HepG2 (cell line): ENCODE measurements at regions not wholly inside any gene's neighbourhood (a gene's known extent, or its start where the extent isn't known, plus 50 kb on each side); places are given as distances from the start of the nearest gene placed in this dataset.

Experiments used
- ETV5 ChIP-seq: IDR thresholded peaks from 2 replicates; pipeline ENCODE4 v1.6.1; 2018; ENCODE audit warnings: missing biosample characterization, missing genetic modification reagents, inconsistent platforms, borderline replicate concordance
- TF ChIP-seq, protein P1 (sequence below): sonication (generic); formaldehyde crosslinking; IDR thresholded peaks from 2 replicates; pipeline ENCODE4 v1.5.0; 2020; ENCODE audit warnings: mild to moderate bottlenecking, missing genetic modification reagents, moderate library complexity
- TF ChIP-seq, protein P2 (sequence below): sonication (generic); formaldehyde crosslinking; IDR thresholded peaks from 2 replicates; pipeline ENCODE4 v1.4.0; 2020; ENCODE audit warnings: missing genetic modification reagents

DNA sequence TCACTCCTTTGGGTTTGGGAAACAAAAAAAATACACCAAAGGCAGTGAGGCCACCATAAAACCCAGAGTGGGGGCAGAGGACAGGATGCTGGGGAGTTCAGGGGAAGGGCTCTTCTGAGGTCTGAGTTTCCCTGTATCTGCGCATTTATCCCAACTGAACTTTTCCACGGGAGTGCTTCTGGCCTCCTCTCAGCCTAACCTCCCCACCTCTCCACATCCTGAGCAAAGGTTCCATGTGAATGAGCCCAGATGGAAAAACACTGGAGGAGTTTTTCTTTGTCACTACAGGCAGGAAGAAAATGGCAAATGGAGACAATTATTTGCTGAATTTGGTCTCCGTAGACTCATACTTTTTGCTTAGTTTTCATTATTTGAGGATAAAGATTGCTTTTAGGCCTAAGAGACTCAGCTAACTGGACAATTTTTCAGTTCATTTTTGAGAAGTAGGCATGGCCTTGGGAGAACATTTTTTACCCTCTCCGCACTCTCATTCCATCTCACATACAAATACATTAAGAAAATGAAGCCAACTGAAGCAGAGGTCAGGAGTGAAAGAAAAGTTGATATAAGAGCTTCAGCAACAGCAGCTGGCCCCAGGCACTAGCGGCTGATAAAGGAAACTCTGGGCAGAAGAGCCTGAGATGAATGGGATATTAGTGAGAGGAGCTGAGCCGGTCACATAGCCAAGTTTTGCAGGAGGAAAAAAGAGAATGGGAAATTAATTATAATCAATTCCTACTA is 82.6 kb upstream of the CYP1B1 start:
- TF ChIP-seq, protein P1, sequence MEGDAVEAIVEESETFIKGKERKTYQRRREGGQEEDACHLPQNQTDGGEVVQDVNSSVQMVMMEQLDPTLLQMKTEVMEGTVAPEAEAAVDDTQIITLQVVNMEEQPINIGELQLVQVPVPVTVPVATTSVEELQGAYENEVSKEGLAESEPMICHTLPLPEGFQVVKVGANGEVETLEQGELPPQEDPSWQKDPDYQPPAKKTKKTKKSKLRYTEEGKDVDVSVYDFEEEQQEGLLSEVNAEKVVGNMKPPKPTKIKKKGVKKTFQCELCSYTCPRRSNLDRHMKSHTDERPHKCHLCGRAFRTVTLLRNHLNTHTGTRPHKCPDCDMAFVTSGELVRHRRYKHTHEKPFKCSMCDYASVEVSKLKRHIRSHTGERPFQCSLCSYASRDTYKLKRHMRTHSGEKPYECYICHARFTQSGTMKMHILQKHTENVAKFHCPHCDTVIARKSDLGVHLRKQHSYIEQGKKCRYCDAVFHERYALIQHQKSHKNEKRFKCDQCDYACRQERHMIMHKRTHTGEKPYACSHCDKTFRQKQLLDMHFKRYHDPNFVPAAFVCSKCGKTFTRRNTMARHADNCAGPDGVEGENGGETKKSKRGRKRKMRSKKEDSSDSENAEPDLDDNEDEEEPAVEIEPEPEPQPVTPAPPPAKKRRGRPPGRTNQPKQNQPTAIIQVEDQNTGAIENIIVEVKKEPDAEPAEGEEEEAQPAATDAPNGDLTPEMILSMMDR: no peak
- TF ChIP-seq ETV5 (CRISPR knock-in tag): no peak
- TF ChIP-seq, protein P2, sequence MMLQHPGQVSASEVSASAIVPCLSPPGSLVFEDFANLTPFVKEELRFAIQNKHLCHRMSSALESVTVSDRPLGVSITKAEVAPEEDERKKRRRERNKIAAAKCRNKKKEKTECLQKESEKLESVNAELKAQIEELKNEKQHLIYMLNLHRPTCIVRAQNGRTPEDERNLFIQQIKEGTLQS (CRISPR knock-in tag): no peak
